ENCODE measurements at regions not wholly inside any gene's neighbourhood (a gene's known extent, or its start where the extent isn't known, plus 50 kb on each side); places are given as distances from the start of the nearest gene placed in this dataset.

DNA sequence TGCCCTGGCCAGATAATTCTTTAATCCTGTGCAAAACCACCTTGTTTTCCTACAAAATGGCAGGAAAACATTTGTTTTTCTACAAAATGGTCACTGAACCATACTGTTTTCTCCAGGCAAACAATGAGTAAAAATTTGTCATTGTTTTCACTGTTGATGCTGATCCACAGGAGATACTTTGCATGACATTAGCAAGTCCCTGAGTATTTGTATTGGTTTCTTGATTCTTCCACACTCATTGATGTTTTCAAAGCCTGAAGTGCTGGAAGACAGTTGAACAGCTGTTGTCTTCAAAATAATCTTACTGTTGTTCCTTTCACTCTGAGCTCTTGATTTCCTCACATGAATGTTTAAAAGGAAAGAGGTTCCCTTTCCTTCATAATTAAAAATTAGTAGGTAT lies 123.1 kb upstream of the HTR2A start:
- no peak for ATAC-seq
- intact Hi-C loops (cut with DNase I) = no loop called here
- TF ChIP-seq, protein P1, sequence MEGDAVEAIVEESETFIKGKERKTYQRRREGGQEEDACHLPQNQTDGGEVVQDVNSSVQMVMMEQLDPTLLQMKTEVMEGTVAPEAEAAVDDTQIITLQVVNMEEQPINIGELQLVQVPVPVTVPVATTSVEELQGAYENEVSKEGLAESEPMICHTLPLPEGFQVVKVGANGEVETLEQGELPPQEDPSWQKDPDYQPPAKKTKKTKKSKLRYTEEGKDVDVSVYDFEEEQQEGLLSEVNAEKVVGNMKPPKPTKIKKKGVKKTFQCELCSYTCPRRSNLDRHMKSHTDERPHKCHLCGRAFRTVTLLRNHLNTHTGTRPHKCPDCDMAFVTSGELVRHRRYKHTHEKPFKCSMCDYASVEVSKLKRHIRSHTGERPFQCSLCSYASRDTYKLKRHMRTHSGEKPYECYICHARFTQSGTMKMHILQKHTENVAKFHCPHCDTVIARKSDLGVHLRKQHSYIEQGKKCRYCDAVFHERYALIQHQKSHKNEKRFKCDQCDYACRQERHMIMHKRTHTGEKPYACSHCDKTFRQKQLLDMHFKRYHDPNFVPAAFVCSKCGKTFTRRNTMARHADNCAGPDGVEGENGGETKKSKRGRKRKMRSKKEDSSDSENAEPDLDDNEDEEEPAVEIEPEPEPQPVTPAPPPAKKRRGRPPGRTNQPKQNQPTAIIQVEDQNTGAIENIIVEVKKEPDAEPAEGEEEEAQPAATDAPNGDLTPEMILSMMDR (IDR thresholded peaks at IDR 0.05) = no peak

DNA sequence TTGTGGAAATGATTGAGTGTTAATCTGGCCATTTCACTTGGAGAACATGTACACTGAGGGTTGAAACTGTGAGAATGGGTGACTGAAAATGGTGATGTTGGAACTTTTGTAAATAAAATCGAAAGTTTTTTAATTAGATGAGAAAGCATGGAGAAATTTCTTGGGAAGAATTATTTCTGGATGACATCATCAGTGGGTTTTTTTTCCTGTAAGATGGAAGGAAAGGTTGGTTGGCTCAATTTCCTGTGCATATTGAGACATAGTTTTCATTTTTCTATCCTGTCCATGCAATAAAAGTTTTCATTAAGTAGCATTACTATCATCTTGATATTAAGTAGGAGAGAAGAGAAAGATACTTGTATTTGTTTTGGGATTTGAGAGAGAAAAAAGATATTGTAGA lies 120.6 kb upstream of the HTR2A start:
- Histone ChIP-seq H3K4me1 (no peaks in the 10 kb centered on the region), H3K27ac (no peak overlapping the region), H3K4me3 (no peak overlapping the region), H3K36me3 (ENCODE audit: insufficient read depth in 1 of 2, low read depth in 1 of 2) (no peaks in the 10 kb centered on the region), H3K27me3 (ENCODE audit: insufficient read depth in 3 of 3, low read length in 2 of 3) (no peaks in the 10 kb centered on the region), H3K9me3 (no peaks in the 10 kb centered on the region)
- intact Hi-C loops (cut with DNase I) = no loop called here
- no peak for DNase-seq
- 34 to 85% (median 78%) methylated on average over 1 of the region's 1 CpG for WGBS, 3 donors
- TF ChIP-seq, protein P1 (IDR thresholded peaks at IDR 0.05) = no peak
- no peak for ATAC-seq

More for the DNA sequence above, 123.1 kb upstream of the HTR2A start:
- Histone ChIP-seq H3K4me3 (no peak overlapping the region), H3K27ac (no peak overlapping the region), H3K4me1 (no peaks in the 10 kb centered on the region), H3K27me3 (ENCODE audit: insufficient read depth in 3 of 3, low read length in 2 of 3) (no peaks in the 10 kb centered on the region), H3K9me3 (no peaks in the 10 kb centered on the region), H3K36me3 (ENCODE audit: insufficient read depth in 1 of 2, low read depth in 1 of 2) (no peaks in the 10 kb centered on the region)
- DNase-seq = no peak

DNA sequence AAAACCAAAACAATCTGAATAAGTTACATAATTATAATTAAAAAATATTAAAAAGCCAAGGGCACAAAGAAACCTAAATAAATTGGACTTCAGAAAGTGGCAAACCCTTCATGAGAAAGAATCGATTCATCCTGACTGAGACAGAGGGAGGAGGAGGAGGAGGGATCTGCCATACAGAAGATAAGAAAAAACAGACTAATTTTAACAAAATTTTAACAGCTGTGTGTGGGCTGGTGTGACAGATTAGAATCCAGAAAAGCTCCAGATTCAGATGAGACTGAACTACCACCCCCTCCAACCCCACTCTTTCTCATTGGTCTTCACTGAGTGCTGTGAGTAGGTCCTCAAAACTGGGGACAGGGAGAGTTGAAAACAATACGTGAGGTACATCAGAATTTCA lies 111.5 kb upstream of the HTR2A start:
- no peak for DNase-seq
- Histone ChIP-seq H3K27ac (no peak overlapping the region), H3K27me3 (ENCODE audit: insufficient read depth in 3 of 3, low read length in 2 of 3) (peaks cover 0 to 2% (median 0%) of the 10 kb centered on the region in 3 donors), H3K4me3 (no peak overlapping the region), H3K36me3 (ENCODE audit: insufficient read depth in 1 of 2, low read depth in 1 of 2) (no peaks in the 10 kb centered on the region), H3K4me1 (no peaks in the 10 kb centered on the region), H3K9me3 (no peaks in the 10 kb centered on the region)
- intact Hi-C loops (cut with DNase I) = no loop called here
- no peak for ATAC-seq
- TF ChIP-seq, protein P1 (IDR thresholded peaks at IDR 0.05) = no peak
- 74 to 79% (median 76%) methylated on average over 2 of the region's 2 CpGs for WGBS, 3 donors

DNA sequence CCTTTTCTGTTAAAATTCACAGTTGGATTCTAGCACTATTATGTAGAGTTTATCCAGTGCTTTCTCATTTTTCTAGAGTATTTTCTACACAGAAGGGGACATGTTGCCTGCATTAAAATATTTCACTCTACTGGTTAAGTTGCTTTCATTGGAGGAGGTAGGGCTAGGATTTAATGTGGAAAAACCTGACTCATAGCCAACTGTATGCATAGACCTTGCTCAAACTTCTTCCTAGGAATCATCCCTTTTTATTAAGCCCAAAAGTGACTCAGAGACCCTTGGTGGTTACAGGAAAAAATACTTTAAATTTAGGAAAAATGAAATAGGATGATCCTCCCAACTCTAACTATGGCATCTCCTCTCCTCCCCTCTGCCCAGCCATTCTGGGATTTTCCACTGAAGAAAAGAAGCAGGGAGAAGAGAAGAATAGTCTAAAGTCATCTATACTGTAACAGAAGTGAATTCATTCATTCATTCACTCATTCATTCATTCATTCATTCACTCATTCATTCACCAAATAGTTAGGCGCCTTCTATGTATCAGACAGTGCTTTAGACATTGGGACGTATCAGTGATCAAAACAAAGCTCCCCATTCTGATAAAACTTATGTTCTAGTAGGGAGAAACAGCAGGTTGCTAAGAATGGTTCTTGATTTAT lies 109.0 kb upstream of the HTR2A start:
- H3K36me3 ChIP-seq (ENCODE audit: insufficient read depth in 1 of 2, low read depth in 1 of 2) = no peaks in the 10 kb centered on the region
- no peak overlapping the region for H3K4me3 ChIP-seq
- H3K4me1 ChIP-seq = no peaks in the 10 kb centered on the region
- peaks cover 0 to 2% (median 0%) of the 10 kb centered on the region in 3 donors for H3K27me3 ChIP-seq (ENCODE audit: insufficient read depth in 3 of 3, low read length in 2 of 3)
- WGBS, 3 donors = 90 to 96% (median 94%) methylated on average over 2 of the region's 2 CpGs
- DNase-seq (no peak), ATAC-seq (no peak)
- intact Hi-C loops (cut with DNase I) = no loop called here
- TF ChIP-seq, protein P1 (IDR thresholded peaks at IDR 0.05) = no peak
- no peak overlapping the region for H3K27ac ChIP-seq
- H3K9me3 ChIP-seq = no peaks in the 10 kb centered on the region

DNA sequence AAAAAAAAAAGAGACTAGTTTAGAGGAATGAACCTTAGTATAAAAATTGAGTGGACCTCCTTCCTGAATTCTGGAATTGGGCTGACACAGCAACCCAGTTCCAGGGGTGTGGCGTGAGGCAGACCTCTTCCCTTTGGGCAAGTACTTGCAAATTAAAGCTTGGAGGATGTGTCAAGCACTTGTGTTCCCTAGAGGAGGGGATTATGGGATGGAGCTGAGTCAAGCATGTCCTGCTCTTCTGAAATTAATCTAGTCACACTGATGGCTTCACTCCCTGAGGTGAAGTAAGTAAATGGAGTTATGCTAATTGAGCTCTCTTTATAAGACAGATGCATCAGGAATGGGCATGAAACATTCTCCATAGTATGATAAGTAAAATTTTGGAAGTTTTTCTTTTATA lies 107.7 kb upstream of the HTR2A start:
- H3K9me3 ChIP-seq = no peaks in the 10 kb centered on the region
- TF ChIP-seq, protein P1 (IDR thresholded peaks at IDR 0.05) = no peak
- 62 to 68% (median 64%) methylated on average over 1 of the region's 1 CpG for WGBS, 3 donors
- intact Hi-C loops (cut with DNase I) = no loop called here
- no peak overlapping the region for H3K27ac ChIP-seq
- DNase-seq (no peak), ATAC-seq (no peak)
- no peak overlapping the region for H3K4me3 ChIP-seq
- H3K36me3 ChIP-seq (ENCODE audit: insufficient read depth in 1 of 2, low read depth in 1 of 2) = no peaks in the 10 kb centered on the region
- no peaks in the 10 kb centered on the region for H3K4me1 ChIP-seq
- H3K27me3 ChIP-seq (ENCODE audit: insufficient read depth in 3 of 3, low read length in 2 of 3) = peaks cover 0 to 2% (median 0%) of the 10 kb centered on the region in 3 donors

Measured in psoas muscle (tissue), 7 donors.